MM.1S (cell line): ENCODE measurements at regions not wholly inside any gene's neighbourhood (a gene's known extent, or its start where the extent isn't known, plus 50 kb on each side); places are given as distances from the start of the nearest gene placed in this dataset.

Source experiments
- DNase-seq: peaks from one replicate; pipeline ENCODE4 v3.0.0-alpha.2; 2015
- H2AFZ ChIP-seq: fragments of 300-600 bp; sonication (generic); 2 replicates; pipeline ENCODE4 v1.6.0; 2016; ENCODE audit warnings: antibody characterized with exemption, low read length
- H3F3A ChIP-seq: fragments of 300-600 bp; sonication (generic); 2 replicates; pipeline ENCODE4 v1.6.1; 2016; ENCODE audit warnings: mild to moderate bottlenecking, antibody characterized with exemption, low read length, moderate library complexity, mixed read lengths; ENCODE audit not compliant: insufficient read depth
- H3K27ac ChIP-seq: fragments of 300-600 bp; sonication (generic); 2 replicates; pipeline ENCODE4 v1.5.1; 2016; ENCODE audit warnings: mild to moderate bottlenecking, low read length
- H3K27me3 ChIP-seq: fragments of 300-600 bp; sonication (generic); replicated peaks from 2 replicates; pipeline ENCODE4 v1.6.0; 2016; ENCODE audit warnings: low read length; ENCODE audit not compliant: insufficient read depth
- H3K36me3 ChIP-seq: fragments of 300-600 bp; sonication (generic); replicated peaks from 2 replicates; pipeline ENCODE4 v1.6.1; 2016; ENCODE audit warnings: mild to moderate bottlenecking, low read length, mixed read lengths; ENCODE audit not compliant: insufficient read depth
- H3K4me1 ChIP-seq: fragments of 300-600 bp; sonication (generic); 2 replicates; pipeline ENCODE4 v1.6.1; 2016; ENCODE audit warnings: low read length, mixed read lengths
- H3K4me2 ChIP-seq: fragments of 300-600 bp; sonication (generic); 2 replicates; pipeline ENCODE4 v1.6.0; 2016; ENCODE audit warnings: low read depth, low read length
- H3K4me3 ChIP-seq: fragments of 300-600 bp; sonication (generic); 2 replicates; pipeline ENCODE4 v1.5.1; 2016; ENCODE audit warnings: low read length, mixed read lengths
- H3K79me2 ChIP-seq: fragments of 300-600 bp; sonication (generic); 2 replicates; pipeline ENCODE4 v1.6.1; 2016; ENCODE audit warnings: mixed run types, low read length, mixed read lengths
- H3K9ac ChIP-seq: fragments of 300-600 bp; sonication (generic); 2 replicates; pipeline ENCODE4 v1.6.1; 2016; ENCODE audit warnings: low read length, mixed read lengths
- H3K9me2 ChIP-seq: fragments of 300-600 bp; sonication (generic); replicated peaks from 2 replicates; pipeline ENCODE4 v1.6.1; 2016; ENCODE audit warnings: mild to moderate bottlenecking, low read length, mixed read lengths; ENCODE audit not compliant: insufficient read depth
- H3K9me3 ChIP-seq: fragments of 300-600 bp; sonication (generic); replicated peaks from 2 replicates; pipeline ENCODE4 v1.6.1; 2016; ENCODE audit warnings: mild to moderate bottlenecking, low read length, mixed read lengths; ENCODE audit not compliant: insufficient read depth
- H4K20me1 ChIP-seq: fragments of 300-600 bp; sonication (generic); 2 replicates; pipeline ENCODE4 v1.6.1; 2016; ENCODE audit warnings: mild to moderate bottlenecking, low read length, moderate library complexity, mixed read lengths; ENCODE audit not compliant: insufficient read depth
- EZH2 ChIP-seq: fragments of 300-600 bp; sonication (generic); optimal IDR thresholded peaks from 2 replicates; pipeline ENCODE3; 2017; ENCODE audit warnings: low read depth, mild to moderate bottlenecking, antibody characterized with exemption, low read length, mixed read lengths
- EZH2phosphoT487 ChIP-seq: fragments of 300-600 bp; sonication (generic); IDR thresholded peaks from 2 replicates; pipeline ENCODE4 v1.6.1; 2018; ENCODE audit warnings: antibody characterized with exemption, low read length
- TF ChIP-seq, protein P1 (sequence below): fragments of 300-600 bp; sonication (generic); IDR thresholded peaks from 2 replicates; pipeline ENCODE4 v1.5.1; 2016; ENCODE audit warnings: antibody characterized with exemption, low read length, mixed read lengths

DNA sequence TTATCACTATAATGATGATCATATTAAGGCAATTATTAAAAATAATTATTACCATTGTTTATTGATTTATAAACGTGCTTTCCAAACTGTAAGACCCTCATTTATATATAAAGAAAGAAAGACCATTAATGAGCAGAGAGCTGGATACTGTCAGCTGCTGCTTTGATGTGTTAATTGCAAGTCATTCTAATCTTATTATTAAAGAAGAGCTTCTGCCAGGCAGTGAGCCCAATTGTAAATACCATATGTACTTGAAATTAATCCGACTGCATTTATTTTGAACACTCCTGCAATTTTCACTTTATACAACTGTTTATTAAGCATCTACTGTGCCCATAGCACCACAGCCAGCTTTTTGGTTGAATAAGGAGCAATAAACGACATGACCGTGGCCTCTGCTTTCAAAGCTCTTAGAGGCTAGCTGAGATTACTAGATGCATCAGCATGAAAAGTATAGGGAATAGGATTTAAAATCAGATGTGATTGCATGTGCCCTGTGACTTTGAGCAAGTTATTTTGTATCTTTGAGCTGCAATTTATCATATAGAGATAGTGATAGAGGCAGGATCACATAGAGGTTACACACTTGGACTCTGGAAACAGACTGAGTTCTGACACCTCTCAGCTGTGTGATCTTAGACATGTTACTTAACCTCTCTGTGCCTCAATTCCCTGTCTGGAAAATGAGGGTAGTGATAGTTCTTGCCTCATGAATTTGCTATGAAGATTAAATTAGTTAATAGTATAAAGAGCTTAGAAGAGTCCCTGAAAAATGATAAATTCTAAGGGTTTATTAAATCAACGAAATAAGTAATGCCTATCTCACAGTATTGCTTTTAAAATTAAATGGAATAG, 83.4 kb downstream of the MYCN start:
- H3K9me3 ChIP-seq = no peaks in the 10 kb centered on the region
- no peak overlapping the region for H3K27ac ChIP-seq
- H3K4me2 ChIP-seq = no peak overlapping the region
- H3K4me1 ChIP-seq = no peaks in the 10 kb centered on the region
- H4K20me1 ChIP-seq = no peaks in the 10 kb centered on the region
- no peaks in the 10 kb centered on the region for H3F3A ChIP-seq
- TF ChIP-seq, protein P1, sequence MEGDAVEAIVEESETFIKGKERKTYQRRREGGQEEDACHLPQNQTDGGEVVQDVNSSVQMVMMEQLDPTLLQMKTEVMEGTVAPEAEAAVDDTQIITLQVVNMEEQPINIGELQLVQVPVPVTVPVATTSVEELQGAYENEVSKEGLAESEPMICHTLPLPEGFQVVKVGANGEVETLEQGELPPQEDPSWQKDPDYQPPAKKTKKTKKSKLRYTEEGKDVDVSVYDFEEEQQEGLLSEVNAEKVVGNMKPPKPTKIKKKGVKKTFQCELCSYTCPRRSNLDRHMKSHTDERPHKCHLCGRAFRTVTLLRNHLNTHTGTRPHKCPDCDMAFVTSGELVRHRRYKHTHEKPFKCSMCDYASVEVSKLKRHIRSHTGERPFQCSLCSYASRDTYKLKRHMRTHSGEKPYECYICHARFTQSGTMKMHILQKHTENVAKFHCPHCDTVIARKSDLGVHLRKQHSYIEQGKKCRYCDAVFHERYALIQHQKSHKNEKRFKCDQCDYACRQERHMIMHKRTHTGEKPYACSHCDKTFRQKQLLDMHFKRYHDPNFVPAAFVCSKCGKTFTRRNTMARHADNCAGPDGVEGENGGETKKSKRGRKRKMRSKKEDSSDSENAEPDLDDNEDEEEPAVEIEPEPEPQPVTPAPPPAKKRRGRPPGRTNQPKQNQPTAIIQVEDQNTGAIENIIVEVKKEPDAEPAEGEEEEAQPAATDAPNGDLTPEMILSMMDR = no peak
- TF ChIP-seq EZH2phosphoT487 (no peak), EZH2 (no peak)
- no peaks in the 10 kb centered on the region for H3K36me3 ChIP-seq
- no peaks in the 10 kb centered on the region for H3K9me2 ChIP-seq
- no peak overlapping the region for H3K4me3 ChIP-seq
- H2AFZ ChIP-seq = no peak overlapping the region
- no peaks in the 10 kb centered on the region for H3K79me2 ChIP-seq
- no peak overlapping the region for H3K9ac ChIP-seq
- no peak for DNase-seq
- no peaks in the 10 kb centered on the region for H3K27me3 ChIP-seq

DNA sequence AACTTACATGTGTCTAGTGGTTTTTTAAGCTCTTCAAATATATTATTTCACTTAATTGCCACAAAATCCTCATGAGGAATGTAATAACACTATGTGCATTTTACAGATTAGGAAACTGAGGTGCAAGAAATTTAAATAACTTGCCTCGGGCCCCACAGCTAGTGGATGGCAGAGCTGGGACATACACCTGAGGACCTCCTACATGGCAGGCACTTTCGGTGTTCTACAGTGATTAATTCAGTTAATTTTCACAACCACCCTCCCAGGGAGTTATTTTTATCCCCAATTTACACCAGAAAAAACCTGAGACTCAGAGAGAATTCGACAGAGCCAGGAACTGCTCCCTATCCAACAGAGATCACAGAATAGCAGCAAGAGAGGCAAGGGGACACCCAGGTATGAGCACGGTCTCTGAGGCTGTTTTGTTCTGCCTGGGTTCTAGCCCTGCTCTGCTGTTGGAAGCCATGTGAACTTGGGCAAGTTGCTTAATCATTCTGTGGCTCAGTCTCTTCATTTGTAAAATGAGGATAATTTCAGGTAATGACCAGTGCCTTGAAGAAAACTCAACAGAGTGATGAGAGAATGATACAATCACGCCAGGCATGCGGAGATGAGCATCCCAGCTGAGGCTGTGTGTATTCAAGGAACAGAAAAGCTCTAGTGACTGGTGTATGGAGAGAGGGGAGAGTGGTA, 82.3 kb downstream of the MYCN start:
- H3K4me3 ChIP-seq = no peak overlapping the region
- TF ChIP-seq EZH2phosphoT487 (no peak), EZH2 (no peak)
- TF ChIP-seq, protein P1 = no peak
- no peaks in the 10 kb centered on the region for H3K4me1 ChIP-seq
- no peaks in the 10 kb centered on the region for H3K9me2 ChIP-seq
- no peak overlapping the region for H3K27ac ChIP-seq
- H3F3A ChIP-seq = no peaks in the 10 kb centered on the region
- no peak overlapping the region for H2AFZ ChIP-seq
- H4K20me1 ChIP-seq = no peaks in the 10 kb centered on the region
- no peaks in the 10 kb centered on the region for H3K36me3 ChIP-seq
- H3K4me2 ChIP-seq = no peak overlapping the region
- no peaks in the 10 kb centered on the region for H3K9me3 ChIP-seq
- H3K27me3 ChIP-seq = no peaks in the 10 kb centered on the region
- DNase-seq = no peak
- H3K79me2 ChIP-seq = no peaks in the 10 kb centered on the region
- no peak overlapping the region for H3K9ac ChIP-seq

DNA sequence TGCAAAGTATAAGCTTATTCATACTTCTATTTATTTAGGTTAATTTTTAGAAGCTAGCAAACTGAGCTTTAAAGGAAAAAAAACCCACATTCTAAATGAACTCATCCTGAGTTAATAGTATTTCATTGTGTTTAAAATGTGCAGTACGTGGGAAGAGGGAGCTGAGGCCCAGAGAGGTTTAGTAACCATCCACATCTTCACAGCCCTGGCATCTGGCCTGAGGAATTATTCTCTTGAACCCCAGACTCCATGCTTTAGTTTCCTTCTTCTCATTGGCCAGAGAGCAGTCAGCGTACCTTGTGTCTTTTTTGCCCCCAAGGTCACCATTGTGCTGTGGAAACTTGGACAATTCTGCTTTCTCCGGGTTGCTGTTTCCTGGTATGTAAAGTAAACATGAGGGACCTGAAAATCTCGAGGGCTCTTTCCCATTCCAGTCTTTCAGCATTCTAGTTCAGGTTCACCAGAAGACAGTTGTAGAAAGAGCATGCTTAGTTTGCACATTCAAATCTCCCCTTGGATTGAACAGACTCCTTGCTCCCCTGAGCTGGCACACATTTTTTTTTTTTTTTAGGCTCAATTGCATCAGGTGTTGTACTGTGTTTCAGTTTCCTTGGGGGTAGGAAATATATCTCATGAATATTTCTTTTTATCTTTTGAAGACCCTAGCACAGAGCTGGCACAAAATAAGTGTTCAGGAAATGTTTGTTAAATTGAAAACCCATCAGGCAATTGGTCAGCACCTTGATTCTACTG, 81.4 kb downstream of the MYCN start:
- Histone ChIP-seq H4K20me1 (no peaks in the 10 kb centered on the region), H3K9ac (no peak overlapping the region), H3F3A (no peaks in the 10 kb centered on the region), H3K36me3 (no peaks in the 10 kb centered on the region), H3K9me2 (no peaks in the 10 kb centered on the region), H3K4me3 (no peak overlapping the region), H3K27me3 (no peaks in the 10 kb centered on the region), H3K9me3 (no peaks in the 10 kb centered on the region), H3K27ac (no peak overlapping the region), H2AFZ (no peak overlapping the region), H3K79me2 (no peaks in the 10 kb centered on the region), H3K4me1 (no peaks in the 10 kb centered on the region), H3K4me2 (no peak overlapping the region; the same call in 1 of the 2 replicates)
- no peak for TF ChIP-seq EZH2
- TF ChIP-seq, protein P1 = no peak
- no peak for TF ChIP-seq EZH2phosphoT487
- DNase-seq = no peak
